Neural crest cell (in vitro differentiated cells): ENCODE measurements at regions not wholly inside any gene's neighbourhood (a gene's known extent, or its start where the extent isn't known, plus 50 kb on each side); places are given as distances from the start of the nearest gene placed in this dataset.

ENCODE experiments used
- DNase-seq: peaks from one replicate; pipeline ENCODE4 v3.0.0; 2021; ENCODE audit warnings: low read depth, mixed read lengths, low spot score
- H3K27ac Mint-ChIP-seq: one replicate; pipeline ENCODE4 v1.8.0; 2021; ENCODE audit warnings: mild to moderate bottlenecking, mixed read lengths; ENCODE audit not compliant: unreplicated experiment
- H3K27me3 Mint-ChIP-seq: 2 replicates; pipeline ENCODE4 v1.8.0; 2021; ENCODE audit warnings: low read depth, mild to moderate bottlenecking, mixed read lengths
- H3K36me3 Mint-ChIP-seq: 2 replicates; pipeline ENCODE4 v1.8.0; 2021; ENCODE audit warnings: low read depth, mild to moderate bottlenecking, mixed read lengths
- H3K4me1 Mint-ChIP-seq: 2 replicates; pipeline ENCODE4 v1.8.0; 2021; ENCODE audit warnings: mixed read lengths
- H3K4me3 Mint-ChIP-seq: one replicate; pipeline ENCODE4 v1.8.0; 2021; ENCODE audit warnings: mild to moderate bottlenecking, mixed read lengths
- H3K9me3 Mint-ChIP-seq: 2 replicates; pipeline ENCODE4 v1.8.0; 2021; ENCODE audit warnings: mixed read lengths
- CTCF ChIP-seq: fragments of 200-600 bp; sonication (generic); conservative IDR thresholded peaks from 2 replicates; pipeline ENCODE4 v1.5.0; 2021; ENCODE audit warnings: antibody characterized with exemption, mild to moderate bottlenecking

GRCh38 chr22:46087816-46088277, 62.5 kb upstream of the PPARA start:
- H3K9me3 Mint-ChIP-seq, result no peaks in the 10 kb centered on the region
- TF ChIP-seq CTCF, result no peak
- DNase-seq, result peak; percentile 48

GRCh38 chr22:46088541-46089311, 61.6 kb upstream of the PPARA start:
- no peaks in the 10 kb centered on the region for H3K36me3 Mint-ChIP-seq
- peaks cover 4% of the 10 kb centered on the region for H3K4me1 Mint-ChIP-seq
- H3K4me3 Mint-ChIP-seq, result no peak overlapping the region
- no peaks in the 10 kb centered on the region for H3K27me3 Mint-ChIP-seq
- H3K9me3 Mint-ChIP-seq, result no peaks in the 10 kb centered on the region
- TF ChIP-seq CTCF, result no peak
- DNase-seq, result no peak
- H3K27ac Mint-ChIP-seq, result no peak overlapping the region

More at GRCh38 chr22:46087816-46088277, 62.5 kb upstream of the PPARA start:
- Mint-ChIP-seq H3K27me3 (no peaks in the 10 kb centered on the region), H3K4me1 (peaks cover 4% of the 10 kb centered on the region), H3K36me3 (no peaks in the 10 kb centered on the region), H3K27ac (no peak overlapping the region), H3K4me3 (no peak overlapping the region)

- H3K4me3 Mint-ChIP-seq, result no peak overlapping the region
- no peak for TF ChIP-seq CTCF
- no peak overlapping the region for H3K27ac Mint-ChIP-seq
- no peaks in the 10 kb centered on the region for H3K27me3 Mint-ChIP-seq
- H3K36me3 Mint-ChIP-seq, result no peaks in the 10 kb centered on the region
- DNase-seq, result no peak
- H3K9me3 Mint-ChIP-seq, result no peaks in the 10 kb centered on the region
- H3K4me1 Mint-ChIP-seq, result peaks cover 4% of the 10 kb centered on the region
Measured at GRCh38 chr22:46089426-46090035, 60.8 kb upstream of the PPARA start.

GRCh38 chr22:46090036-46090591, 60.2 kb upstream of the PPARA start:
- Mint-ChIP-seq H3K36me3 (no peaks in the 10 kb centered on the region), H3K4me3 (no peak overlapping the region), H3K9me3 (no peaks in the 10 kb centered on the region), H3K27ac (no peak overlapping the region), H3K27me3 (no peaks in the 10 kb centered on the region), H3K4me1 (peaks cover 4% of the 10 kb centered on the region)
- no peak for DNase-seq
- no peak for TF ChIP-seq CTCF

GRCh38 chr22:46090631-46091201, 59.6 kb upstream of the PPARA start:
- Mint-ChIP-seq H3K9me3 (no peaks in the 10 kb centered on the region), H3K27ac (peak overlapping the region; percentile 35), H3K36me3 (no peaks in the 10 kb centered on the region), H3K4me1 (peaks cover 4% of the 10 kb centered on the region), H3K4me3 (no peak overlapping the region), H3K27me3 (no peaks in the 10 kb centered on the region)
- DNase-seq, result no peak
- TF ChIP-seq CTCF, result no peak
